ENCODE measurements at regions not wholly inside any gene's neighbourhood (a gene's known extent, or its start where the extent isn't known, plus 50 kb on each side); places are given as distances from the start of the nearest gene placed in this dataset.

DNA sequence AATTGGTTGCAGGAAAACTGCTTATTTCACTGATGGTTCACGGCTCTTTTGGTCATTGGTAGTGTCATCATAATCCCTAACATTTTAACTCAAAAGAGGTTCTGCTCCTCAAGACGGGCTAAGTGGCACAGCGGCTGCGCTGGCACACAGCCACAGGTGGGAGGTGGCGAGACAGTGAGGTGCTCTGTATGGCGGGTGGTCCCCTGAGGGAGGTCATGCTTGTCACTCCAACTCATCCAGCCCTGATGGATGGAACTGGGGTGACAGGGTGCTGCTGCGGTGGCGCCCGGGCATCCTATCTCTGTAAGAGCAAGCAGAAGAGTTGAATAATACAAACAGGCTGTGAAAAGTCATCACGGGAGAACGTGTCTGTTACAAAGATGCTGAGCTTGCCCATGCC, 370.2 kb downstream of the SFMBT2 start:
- DNase-seq (ENCODE audit: low read depth, low spot score) (no peak), FAIRE-seq (no peak)
- Histone ChIP-seq H3K9me3 (replicated peaks; ENCODE audit: control insufficient read depth, insufficient read depth, low read length) (no peaks in the 10 kb centered on the region), H3K36me3 (ENCODE audit: control insufficient read depth in 2 of 2, extremely low read depth in 1 of 2, insufficient read depth in 2 of 2, low read length in 2 of 2) (no peaks in the 10 kb centered on the region), H3K79me2 (ENCODE audit: control insufficient read depth, insufficient read depth, low read length) (no peaks in the 10 kb centered on the region), H3K4me1 (ENCODE audit: control insufficient read depth, extremely low read depth, insufficient read depth, low read length) (no peaks in the 10 kb centered on the region), H3K4me3 (replicated peaks in 1 of 3; ENCODE audit: insufficient read depth in 1 of 3, low read depth in 1 of 3, low read length in 3 of 3) (no peak overlapping the region), H4K20me1 (replicated peaks; ENCODE audit: control insufficient read depth, extremely low read depth, insufficient read depth, low read length) (no peaks in the 10 kb centered on the region), H3K9me1 (replicated peaks; ENCODE audit: control insufficient read depth, extremely low read depth, insufficient read depth, low read length) (no peaks in the 10 kb centered on the region), H3K9ac (replicated peaks; ENCODE audit: extremely low read depth, insufficient read depth, low read length) (no peak overlapping the region), H3K27ac (ENCODE audit: insufficient read depth, low read depth, low read length) (no peak overlapping the region), H3K4me2 (ENCODE audit: insufficient read depth, low read length) (no peak overlapping the region), H3K27me3 (ENCODE audit: control insufficient read depth in 2 of 2, insufficient read depth in 2 of 2, low read length in 2 of 2) (no peaks in the 10 kb centered on the region), H2AFZ (ENCODE audit: low read depth, low read length) (no peak overlapping the region)
- no TSS peak for BruUV-seq (replicated peaks)
- intact Hi-C loops (cut with micrococcal nuclease) (no loop called here), dilution Hi-C loops (cut with MboI; ENCODE audit: extremely low pct_ligation_motif_present, low sequenced_read_pairs) (no loop called here)
- CTCF ChIA-PET, result no interaction called here
- POLR2A ChIA-PET, result no interaction called here
- no peak for TF ChIP-seq MYC (IDR thresholded peaks at IDR 0.05; ENCODE audit: low read depth, low read length)
- TF ChIP-seq, protein P1, sequence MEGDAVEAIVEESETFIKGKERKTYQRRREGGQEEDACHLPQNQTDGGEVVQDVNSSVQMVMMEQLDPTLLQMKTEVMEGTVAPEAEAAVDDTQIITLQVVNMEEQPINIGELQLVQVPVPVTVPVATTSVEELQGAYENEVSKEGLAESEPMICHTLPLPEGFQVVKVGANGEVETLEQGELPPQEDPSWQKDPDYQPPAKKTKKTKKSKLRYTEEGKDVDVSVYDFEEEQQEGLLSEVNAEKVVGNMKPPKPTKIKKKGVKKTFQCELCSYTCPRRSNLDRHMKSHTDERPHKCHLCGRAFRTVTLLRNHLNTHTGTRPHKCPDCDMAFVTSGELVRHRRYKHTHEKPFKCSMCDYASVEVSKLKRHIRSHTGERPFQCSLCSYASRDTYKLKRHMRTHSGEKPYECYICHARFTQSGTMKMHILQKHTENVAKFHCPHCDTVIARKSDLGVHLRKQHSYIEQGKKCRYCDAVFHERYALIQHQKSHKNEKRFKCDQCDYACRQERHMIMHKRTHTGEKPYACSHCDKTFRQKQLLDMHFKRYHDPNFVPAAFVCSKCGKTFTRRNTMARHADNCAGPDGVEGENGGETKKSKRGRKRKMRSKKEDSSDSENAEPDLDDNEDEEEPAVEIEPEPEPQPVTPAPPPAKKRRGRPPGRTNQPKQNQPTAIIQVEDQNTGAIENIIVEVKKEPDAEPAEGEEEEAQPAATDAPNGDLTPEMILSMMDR (IDR thresholded peaks at IDR 0.05; ENCODE audit: extremely low read depth in 1 of 2, insufficient read depth in 1 of 2, low read depth in 1 of 2, low read length in 2 of 2), result no peak

DNA sequence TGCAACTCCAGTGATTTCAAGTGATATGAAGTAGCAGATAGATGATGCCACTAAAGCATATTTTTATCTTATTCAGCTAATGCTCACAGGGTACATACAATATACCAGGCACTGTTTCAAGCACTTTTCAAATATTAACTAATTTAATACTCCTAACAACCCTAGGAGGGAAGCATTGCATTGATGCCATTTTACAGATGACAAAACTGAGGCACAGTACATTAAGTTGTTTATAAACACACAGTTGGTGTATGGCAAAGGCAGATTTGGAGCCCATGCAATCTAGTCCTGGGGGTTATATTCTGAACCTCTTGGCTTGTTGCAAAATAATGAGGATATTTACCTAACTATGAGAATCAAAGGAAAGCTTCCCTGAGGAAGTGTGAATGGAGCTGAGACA, 371.0 kb downstream of the SFMBT2 start:
- no peaks in the 10 kb centered on the region for H3K4me1 ChIP-seq (ENCODE audit: control insufficient read depth, extremely low read depth, insufficient read depth, low read length)
- no peaks in the 10 kb centered on the region for H3K36me3 ChIP-seq (ENCODE audit: control insufficient read depth in 2 of 2, extremely low read depth in 1 of 2, insufficient read depth in 2 of 2, low read length in 2 of 2)
- dilution Hi-C loops (cut with MboI; ENCODE audit: extremely low pct_ligation_motif_present, low sequenced_read_pairs), result no loop called here
- no peak overlapping the region for H3K9ac ChIP-seq (replicated peaks; ENCODE audit: extremely low read depth, insufficient read depth, low read length)
- no peaks in the 10 kb centered on the region for H3K9me1 ChIP-seq (replicated peaks; ENCODE audit: control insufficient read depth, extremely low read depth, insufficient read depth, low read length)
- no peak overlapping the region for H2AFZ ChIP-seq (ENCODE audit: low read depth, low read length)
- no TSS peak for BruUV-seq (replicated peaks)
- TF ChIP-seq POLR2A (IDR thresholded peaks at IDR 0.05; ENCODE audit: low read depth, low read length) (no peak), JUN (IDR thresholded peaks at IDR 0.05; ENCODE audit: borderline replicate concordance, insufficient read depth, insufficient read length, low read depth) (no peak), EZH2 (IDR thresholded peaks at IDR 0.05; ENCODE audit: borderline replicate concordance, low read depth, low read length, severe bottlenecking) (no peak)
- TF ChIP-seq, protein P1 (IDR thresholded peaks at IDR 0.05; ENCODE audit: extremely low read depth in 1 of 2, insufficient read depth in 1 of 2, low read depth in 1 of 2, low read length in 2 of 2), result no peak
- TF ChIP-seq, protein P2, sequence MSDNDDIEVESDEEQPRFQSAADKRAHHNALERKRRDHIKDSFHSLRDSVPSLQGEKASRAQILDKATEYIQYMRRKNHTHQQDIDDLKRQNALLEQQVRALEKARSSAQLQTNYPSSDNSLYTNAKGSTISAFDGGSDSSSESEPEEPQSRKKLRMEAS (IDR thresholded peaks at IDR 0.05; ENCODE audit: insufficient read depth, insufficient read length), result no peak
- H3K4me3 ChIP-seq (replicated peaks in 1 of 3; ENCODE audit: insufficient read depth in 1 of 3, low read depth in 1 of 3, low read length in 3 of 3), result no peak overlapping the region
- no peaks in the 10 kb centered on the region for H4K20me1 ChIP-seq (replicated peaks; ENCODE audit: control insufficient read depth, extremely low read depth, insufficient read depth, low read length)
- POLR2A ChIA-PET, result no interaction called here
- no peaks in the 10 kb centered on the region for H3K79me2 ChIP-seq (ENCODE audit: control insufficient read depth, insufficient read depth, low read length)
- H3K27ac ChIP-seq (ENCODE audit: insufficient read depth, low read depth, low read length), result no peak overlapping the region
- H3K9me3 ChIP-seq (replicated peaks; ENCODE audit: control insufficient read depth, insufficient read depth, low read length), result no peaks in the 10 kb centered on the region
- no peaks in the 10 kb centered on the region for H3K27me3 ChIP-seq (ENCODE audit: control insufficient read depth in 2 of 2, insufficient read depth in 2 of 2, low read length in 2 of 2)
- no peak for FAIRE-seq
- no peak overlapping the region for H3K4me2 ChIP-seq (ENCODE audit: insufficient read depth, low read length)
- intact Hi-C loops (cut with micrococcal nuclease), result no loop called here
- DNase-seq (ENCODE audit: low read depth, low spot score), result no peak
- CTCF ChIA-PET, result no interaction called here
